ENCODE measurements at regions not wholly inside any gene's neighbourhood (a gene's known extent, or its start where the extent isn't known, plus 50 kb on each side); places are given as distances from the start of the nearest gene placed in this dataset.
"Not testable (repeated sequence)": the region's sequence is repeated elsewhere in the genome, so short reads cannot be mapped to it uniquely, and the experiment has no call there.

DNA sequence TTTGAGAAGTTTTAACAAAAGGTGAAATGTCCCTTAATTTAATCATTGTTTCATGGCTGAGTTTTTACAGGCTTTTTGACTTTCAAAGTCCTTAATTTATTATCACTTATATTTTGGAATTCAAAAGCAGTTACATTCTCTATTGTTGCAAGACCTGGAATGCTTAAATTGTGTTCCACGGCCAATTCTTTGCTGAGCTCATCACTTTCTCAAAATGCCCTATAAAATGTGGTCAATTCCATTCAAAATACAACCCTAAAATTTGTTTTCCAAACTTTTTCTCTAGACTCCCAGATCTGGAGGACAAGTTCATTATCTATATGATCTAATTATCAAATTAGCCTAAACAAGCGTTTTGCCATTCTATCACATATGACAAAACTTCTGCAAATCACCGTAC, 1051.2 kb downstream of the TDRD15 start:
- DNase-seq, result no peak

DNA sequence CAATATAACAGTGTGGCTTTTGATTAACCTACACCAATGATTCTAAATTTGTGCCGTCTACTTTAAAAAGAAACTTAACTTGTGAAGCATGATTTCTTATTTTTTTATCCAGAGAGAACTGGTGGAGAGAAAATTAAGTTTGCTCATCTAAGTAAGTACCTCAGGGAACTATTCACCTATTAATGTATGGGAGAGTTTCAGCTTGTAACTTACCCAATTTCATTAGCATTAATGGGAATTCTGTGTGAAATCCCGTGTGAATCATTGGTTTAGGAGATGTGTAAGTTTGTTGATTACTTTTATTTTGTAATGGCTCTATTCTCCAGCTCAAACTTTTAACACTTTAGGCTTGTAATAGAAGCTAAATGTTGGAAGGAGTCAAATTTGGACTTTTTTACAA, 1061.5 kb downstream of the TDRD15 start:
- DNase-seq, result no peak

DNA sequence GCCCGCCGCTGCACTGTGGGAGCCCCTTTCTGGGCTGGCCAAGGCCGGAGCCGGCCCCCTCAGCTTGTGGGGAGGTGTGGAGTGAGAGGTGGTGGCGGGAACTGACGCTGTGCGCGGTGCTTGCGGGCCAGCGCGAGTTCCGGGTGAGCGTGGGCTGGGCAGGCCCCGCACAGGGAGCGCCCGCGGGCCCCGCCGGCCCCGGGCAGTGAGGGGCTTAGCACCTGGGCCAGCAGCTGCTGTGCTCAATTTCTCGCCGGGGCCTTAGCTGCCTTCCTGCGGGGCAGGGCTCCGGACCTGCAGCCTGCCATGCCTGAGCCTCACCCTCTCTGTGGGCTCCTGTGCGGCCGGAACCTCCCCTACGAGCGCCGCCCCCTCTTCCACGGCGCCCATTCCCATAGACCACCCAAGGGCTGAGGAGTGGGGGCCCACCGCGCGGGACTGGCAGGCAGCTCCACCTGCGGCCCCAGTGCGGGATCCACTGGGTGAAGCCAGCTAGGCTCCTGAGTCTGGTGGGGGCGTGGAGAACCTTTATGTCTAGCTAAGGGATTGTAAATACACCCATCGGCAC, 1062.6 kb downstream of the TDRD15 start:
- not testable (repeated sequence) for DNase-seq

DNA sequence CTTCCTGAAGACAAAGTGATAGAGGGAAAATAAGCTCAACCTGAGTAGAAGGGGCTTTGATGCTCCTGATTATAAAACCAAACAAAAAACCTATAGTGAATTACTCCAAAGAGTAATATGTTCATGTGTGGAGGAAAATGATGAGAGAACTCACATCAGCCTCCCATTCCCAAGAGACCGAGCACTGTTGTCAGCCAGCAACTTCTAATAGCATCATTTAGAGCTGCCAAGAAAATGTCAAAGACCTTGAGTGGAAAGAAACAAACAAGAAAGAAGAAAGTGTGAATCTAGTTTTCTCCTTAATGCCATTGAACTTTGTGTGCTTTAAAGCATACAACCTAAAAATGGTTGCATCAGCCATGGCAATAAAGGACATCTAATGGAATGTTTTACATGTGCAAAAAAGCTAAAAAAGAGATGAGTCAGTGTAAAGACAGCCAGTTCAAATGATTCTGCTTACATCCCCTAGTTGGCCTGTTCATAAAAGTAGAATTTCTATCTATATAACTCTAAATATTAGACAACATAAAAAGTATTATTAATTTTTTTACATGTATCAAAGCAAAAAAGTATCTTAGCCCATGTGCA, 1066.2 kb downstream of the TDRD15 start:
- no peak for DNase-seq

DNA sequence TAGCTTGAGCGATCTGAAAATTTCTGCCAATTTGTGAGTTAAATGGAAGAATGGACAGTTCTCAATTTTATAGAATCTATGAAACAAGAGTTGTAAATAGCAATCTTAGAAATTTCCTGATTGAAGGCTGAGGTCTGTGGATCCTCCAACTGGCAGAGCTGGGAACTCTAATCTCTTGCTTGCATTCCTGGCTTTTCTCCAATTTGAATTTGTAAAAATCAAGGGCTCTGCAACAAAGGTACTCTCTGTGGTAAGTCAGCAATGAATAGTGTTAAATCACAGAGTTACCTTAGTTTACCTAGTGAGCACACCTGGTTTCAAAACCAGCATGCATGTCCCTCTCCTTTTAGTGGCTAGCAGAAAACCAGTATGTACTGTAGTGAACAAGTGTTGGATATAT, 1070.5 kb downstream of the TDRD15 start:
- DNase-seq, result no peak

DNA sequence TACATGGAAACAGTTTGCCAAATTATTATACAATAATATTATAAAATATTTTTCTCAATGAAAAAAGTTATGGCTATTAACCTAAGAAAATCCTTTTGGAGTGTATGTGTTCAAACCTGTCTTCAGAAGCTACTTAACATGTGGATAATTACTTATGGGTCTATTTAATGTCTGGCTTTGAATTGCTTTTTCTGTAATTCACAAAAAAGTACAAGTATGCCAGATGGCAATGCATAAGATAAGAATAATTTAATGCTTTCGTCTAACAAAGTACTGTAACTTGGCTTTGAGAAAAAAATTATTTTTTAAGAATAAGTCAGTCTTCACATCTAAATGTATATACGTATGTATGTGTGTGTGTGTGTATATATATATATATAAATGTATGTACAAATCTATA, 1073.0 kb downstream of the TDRD15 start:
- no peak for DNase-seq

DNA sequence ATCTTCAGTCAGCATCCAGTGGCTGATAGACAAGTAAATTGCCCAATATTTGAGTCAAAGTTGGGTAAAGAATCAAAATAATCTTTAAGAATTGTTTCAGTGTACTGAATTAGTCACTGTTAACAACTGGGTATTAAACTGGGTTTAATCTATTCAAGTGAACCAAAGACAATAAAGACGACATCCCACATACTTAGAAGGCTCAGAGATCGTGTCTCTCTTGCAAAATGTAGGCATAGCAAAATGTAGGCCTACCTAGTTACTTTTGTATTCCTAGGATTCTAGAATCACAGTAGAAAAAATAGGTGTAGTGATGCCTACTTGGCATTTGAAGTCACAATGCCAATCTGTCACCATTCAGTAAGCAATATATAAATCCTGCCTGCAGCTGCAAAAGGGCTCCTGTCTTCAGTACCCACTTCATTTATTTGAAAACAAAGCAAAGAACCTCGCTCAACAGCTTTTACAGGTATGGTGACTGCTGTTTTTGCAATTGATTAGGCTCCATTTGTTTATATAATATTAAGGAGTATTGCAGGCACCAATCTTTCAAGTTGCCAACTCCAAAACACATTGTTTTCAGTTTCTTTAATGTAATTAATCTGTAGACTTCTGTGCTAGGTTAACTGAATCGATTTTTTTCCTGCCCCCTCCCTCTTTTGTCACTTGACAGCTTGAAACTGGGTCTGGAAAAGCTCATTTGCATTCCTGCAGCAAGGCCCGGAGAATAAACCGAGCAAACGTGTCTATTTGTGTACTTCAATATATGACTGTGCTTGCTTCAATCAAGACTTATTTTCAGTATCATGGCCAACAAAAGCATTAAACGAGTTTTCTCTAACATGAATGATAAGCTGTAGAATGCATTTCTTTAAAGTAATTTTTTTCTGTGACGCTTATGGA, 1074.9 kb downstream of the TDRD15 start:
- DNase-seq, result no peak

DNA sequence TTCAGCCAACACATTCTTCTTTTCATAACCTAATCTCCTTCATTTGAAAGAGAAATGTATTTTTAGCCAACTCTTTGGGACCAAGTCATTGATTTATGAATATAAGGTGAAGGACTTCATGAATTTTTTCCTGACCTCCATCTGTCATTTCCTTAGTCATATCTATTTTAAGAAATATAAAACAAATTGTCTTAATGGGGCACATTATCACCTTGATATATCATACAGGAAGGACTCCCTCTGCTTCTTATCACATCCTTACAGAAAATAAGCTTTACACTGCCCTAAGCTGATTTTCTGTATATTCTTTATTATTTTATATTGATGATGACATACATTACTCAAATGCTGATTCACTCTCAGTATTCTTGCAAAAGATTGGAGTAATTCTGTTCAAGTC, 1076.2 kb downstream of the TDRD15 start:
- DNase-seq, result no peak

DNA sequence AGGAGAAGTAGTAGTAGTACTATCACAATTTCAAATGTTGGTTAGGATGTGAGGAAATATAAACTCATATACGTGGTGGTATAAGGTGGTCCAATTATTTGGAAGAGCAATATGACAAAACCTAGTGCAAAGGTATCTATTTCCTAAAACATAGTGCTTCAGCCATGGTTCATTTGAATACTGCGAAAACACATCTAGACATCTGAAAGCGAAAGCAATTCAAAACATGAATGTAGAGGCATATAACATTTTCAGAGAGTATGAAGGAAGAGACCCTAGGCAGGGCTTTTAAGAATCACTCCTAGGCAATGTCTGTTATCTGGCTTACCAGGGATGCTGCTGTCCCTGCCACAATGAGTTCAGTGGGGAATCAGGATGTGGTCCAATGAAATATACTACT, 1085.8 kb downstream of the TDRD15 start:
- no peak for DNase-seq

DNA sequence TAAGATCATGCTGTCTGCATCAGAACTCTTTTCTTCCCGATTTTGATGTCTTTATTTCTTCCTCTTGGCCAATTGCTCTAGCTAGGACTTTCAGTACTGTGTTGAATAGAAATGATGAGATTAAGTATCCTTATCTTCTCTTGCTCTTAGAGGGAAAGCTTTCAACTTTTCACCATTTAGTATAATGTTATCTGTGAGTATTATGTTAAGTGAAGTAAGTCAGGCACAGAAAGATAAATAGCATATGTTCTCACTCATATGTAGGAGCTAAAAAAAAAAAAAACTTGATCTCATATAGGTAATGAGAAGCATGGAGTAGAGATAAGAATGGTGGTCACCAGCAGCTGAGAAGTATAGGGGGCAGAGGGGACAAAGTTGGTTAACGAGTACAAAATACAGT, 1089.5 kb downstream of the TDRD15 start:
- DNase-seq, result no peak

DNA sequence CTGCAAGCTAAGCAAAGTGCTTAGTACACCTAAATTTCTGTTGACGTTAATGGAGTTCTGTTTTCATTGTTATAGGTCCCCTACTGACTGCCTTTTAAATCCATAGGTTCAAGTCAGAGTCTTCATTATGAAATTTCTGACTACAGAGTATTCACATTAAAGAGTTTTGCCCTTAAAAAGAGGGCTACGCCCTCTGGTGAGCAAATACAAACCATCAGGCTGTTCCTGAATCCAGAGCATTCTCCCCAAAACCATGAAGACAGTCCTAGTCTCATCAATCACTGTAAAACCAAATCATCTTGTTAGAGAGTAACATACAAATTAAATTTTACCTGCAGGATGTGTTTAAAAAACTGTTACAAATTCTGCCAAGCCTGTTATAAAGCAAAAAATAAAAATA, 1091.7 kb downstream of the TDRD15 start:
- DNase-seq, result no peak

DNA sequence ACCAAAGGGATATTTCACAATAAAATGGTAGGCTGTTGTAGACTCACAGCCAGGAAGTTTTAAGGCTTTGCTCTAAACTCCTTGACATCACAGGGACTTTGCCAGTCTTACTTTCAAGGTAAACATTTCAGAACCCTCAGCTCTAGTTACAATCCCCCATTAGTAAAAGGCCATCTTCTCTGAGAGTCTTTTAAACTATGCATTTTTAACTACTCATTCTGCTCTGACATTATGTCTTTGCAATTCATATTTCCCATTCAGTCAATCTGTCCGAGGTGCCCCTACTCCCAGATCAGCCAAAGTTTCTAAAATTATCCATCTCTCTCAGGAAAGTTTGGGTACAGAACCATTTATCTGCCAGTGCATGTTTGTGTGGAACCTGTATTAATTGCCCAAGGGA, 1094.1 kb downstream of the TDRD15 start:
- DNase-seq, result no peak

DNA sequence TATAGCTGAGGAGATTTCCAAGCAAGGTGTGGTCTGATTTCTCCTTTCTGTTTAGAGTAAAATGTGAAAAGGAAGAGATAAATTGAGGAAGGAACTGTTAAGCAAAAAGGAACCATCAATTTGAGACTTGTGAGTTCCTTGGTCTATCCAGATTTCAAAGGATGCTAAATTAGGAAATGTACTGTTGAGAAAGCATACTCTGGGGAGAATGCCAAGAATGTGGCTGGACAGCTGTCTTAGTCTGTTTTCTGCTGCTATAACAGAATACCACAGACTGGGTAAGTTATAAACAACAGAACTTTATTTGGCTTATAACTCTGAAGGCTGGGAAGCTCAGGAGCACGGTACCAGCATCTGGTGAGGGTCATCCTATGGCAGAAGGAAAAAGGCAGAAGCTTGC, 1097.2 kb downstream of the TDRD15 start:
- no peak for DNase-seq

DNA sequence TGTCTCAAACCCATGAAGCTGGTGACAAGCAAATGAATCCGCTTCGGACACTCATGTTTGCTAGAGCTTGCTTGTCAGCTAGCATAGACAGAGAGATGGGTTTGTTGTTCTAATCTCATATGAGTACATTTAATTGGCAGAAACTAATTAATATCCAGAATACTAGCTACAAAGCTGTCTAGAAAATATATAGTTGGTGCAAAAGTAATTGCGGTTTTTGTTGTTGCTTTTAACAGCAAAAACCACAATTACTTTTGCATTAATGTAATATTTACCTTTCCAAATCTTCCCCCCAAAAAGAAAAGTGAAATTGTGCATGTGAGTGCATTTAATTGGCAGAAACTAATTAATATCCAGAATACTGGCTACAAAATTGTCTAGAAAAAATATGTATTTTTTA, 1115.2 kb downstream of the TDRD15 start:
- DNase-seq, result no peak

DNA sequence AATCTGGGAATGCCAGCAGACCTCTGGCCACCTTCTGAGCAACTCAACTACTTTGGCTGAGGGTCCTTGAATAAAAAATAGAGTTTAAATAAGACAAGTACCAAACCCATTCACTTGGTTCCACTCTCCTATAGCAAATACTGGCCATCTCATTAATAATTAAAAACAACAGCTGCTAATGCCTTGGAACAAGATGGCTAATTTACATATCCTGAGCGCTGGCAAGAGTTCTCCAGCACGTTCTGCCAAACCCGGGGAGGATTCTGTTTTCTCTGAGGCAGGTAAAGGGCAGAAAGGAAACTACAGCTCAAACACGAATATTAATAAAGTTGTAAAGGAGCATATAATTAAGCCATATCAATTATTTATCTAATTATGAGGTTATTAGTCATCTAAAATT, 1123.7 kb downstream of the TDRD15 start:
- no peak for DNase-seq

DNA sequence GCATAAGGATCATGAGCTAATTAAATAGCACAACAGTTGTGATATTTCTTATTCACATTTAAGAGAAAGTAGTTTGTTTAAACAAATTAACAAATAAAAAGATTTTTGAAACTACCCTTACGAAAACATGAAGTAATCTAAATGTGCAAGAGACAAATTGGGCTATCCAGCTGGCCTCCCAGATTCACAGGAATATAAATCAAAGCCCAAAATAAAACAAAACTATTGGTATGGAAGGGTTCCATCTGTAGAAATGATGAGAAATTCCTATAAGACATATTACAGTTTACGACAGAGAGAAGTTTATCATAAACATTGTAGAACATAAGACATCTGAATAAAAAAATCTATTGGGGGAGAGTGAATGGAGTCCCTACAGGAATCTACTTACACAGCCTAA, 1125.1 kb downstream of the TDRD15 start:
- no peak for DNase-seq

DNA sequence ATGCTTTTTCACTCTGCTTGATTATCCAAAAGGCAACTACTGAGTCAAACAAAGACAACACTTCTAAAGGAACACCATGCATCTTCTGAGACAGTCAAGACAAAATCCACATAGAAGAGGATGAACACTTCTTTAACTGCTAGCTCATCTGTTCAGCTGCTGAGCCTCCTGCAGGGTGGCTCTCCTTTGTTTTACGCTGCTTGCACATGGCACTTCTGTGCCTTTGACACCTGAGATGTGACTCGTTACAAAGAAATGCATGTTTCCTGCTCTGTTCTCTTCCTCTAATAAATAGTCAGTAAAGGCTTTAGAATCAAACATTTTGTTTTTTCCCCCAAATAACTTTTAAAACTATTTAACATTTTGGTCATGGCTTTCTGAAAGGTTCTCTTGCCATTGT, 1129.4 kb downstream of the TDRD15 start:
- DNase-seq, result no peak

DNA sequence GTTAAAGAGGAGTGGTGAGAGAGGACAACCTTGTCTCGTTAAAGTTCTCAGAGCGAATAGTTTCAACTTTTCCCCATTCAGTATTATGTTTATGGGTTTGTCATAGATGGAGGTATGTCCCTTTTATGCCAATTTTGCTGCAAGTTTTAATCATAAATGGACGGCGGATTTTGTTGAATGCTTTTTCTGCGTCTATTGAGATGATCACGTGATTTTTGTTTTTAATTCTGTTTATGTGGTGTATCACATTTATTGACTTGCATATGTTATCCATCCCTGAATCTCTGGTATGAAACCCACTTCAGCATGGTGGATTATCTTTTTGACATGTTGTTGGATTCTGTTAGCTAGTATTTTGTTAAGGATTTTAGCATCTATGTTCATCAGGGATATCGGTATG, 1123.8 kb upstream of the KLHL29 start:
- no peak for DNase-seq

DNA sequence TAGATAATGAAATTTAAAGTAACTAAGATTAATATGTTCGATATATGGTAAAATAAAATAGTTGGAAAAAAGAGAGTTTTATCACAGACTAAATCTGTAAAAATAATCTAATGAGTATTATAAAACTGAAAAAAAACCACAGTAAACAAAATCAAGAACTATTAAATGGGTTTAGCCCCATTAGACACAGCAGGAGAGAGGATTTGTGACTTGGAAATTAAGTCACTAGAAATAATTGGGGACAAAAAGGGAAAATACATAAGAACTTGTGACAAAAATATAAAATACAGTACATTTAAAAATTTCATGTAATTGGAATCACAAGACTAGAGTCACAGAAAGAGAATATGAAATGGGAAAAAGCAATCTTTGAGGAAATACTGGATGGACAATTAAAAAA, 1114.6 kb upstream of the KLHL29 start:
- no peak for DNase-seq

DNA sequence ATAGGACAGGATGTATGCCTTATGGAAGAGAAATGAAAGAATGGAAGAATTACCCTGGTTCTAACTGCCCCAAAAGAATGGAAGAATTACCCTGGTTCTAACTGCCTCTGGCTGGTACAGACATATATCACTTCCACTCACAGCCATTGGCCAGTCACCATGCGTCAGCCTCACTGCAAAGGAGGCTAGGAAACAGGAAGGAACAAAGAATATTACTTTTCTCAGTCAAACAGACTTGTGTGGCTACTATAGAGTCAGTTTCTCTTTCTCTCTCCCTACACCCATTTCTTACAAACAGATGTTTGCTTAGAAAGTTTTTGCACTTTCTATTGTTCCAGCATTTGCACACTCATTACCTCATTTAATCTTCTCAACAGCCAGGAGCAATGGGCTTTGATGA, 1111.1 kb upstream of the KLHL29 start:
- DNase-seq, result no peak

DNA sequence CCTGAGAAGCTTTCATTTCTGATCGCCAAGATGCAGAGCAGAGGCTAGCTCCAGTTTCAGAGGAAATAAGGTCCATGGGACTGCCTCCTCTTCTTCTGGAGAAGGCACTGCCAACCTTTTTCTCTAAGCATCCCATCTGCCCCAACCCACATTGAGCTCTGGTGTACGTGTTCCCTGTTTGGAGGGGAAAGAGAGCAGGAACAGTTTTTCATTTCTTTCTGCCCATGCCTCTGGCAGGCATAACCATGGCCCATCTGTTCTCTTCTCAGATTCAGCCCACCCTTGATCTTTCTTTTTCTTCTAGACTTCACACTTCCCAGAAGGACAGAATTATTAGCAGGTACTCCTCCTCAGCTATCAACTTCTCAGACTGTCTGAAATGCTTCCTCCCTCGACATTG, 1110.3 kb upstream of the KLHL29 start:
- no peak for DNase-seq

DNA sequence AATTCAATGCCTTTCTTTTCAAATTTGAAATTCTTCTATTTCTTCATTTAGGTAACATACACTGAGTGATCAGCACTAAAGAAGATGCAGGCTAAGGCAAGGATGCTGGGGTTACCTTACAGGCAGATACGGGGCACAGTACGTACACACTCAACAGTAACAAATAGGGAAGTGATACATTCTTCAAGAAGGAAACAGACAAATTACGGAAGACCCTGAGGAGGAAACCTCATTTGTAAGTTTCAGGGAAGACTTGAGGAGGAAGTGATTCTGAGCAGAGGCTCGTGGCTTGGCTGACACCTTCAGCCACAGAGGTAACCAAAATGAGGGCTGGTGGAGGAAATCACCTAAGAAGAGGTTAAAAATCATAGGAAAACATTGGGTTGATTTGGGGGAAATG, 1108.3 kb upstream of the KLHL29 start:
- DNase-seq, result no peak

DNA sequence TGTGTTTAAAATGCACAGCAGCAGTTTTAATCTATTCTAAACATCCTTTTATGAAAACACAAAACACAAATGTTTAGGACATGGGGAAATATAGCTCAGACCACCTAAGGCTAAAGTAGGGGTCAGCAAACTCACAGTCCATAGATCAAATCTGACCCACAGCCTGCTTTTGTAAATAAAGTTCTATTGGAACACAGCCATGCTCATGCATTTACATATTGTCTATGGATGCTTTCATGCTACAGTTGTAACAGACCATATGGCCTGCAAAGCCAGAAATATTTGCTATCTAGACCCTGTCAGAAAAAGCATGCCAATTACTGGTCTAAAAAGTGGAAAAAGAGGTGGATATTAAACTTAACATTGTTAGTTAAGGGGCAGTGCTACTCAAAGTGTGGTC, 1105.4 kb upstream of the KLHL29 start:
- no peak for DNase-seq

DNA sequence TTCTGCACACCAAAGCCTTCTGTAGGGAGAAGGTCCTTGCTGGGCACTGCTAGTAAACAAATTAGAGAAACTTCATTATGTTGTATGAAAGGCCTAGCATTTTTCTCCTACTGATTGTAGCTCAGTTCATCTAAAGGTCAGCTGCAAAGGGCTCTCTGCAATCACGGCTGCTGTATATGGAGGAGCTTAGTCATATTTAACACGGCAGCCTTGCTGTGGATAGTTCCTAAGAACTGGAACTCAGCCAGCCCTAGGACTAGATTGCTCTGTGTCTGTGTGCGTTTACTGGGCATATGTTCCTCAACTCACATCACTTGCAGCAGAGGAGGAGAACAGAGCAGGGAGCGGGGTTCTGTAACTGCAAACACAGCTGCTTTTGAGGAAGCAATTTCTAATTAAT, 1103.9 kb upstream of the KLHL29 start:
- DNase-seq, result no peak

DNA sequence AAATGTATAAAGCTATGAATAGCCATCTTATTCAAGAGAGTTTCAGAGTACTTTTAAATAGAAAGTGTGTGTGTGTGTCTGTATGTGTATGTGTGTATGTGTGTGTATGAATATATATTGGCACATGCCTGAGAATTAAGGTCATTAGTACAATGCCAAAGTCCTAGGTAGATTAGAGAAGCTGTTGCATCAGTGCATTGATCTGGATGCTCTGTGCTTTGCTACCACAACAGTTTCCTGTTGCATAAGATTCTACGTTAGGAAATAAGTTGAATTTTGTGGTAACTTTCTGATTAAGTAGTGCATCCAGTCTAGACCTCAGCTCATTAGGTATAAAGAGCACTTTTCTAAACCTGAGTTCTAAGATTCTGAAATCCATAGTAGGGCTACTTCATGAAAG, 1102.8 kb upstream of the KLHL29 start:
- DNase-seq, result no peak

All from activated T-cell treated with anti-CD3 and anti-CD28 coated beads for 4 hours (primary cell).